ENCODE measurements at regions not wholly inside any gene's neighbourhood (a gene's known extent, or its start where the extent isn't known, plus 50 kb on each side); places are given as distances from the start of the nearest gene placed in this dataset.

DNA sequence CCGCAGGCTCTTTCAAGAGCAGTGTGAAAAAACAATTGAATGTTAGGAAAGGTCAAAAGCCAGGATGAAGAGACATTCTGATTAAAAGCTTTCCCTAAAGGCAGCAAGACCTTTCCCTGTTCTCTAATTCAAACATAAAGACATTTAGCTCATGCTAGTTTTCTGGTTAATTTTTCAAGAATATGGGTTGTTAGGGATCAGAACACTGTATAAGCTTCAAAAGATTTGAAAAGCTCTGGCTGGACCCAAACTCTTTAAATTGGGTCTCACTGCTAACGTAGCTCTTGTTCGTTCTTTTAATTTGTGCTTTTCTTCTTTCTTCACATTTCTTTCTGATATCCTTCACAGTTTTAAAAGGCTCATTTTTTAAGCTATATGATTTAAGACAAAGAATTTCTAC lies 877.0 kb downstream of the EFNB2 start:
- Histone ChIP-seq H3K27me3 (no peaks in the 10 kb centered on the region), H3K9me3 (no peaks in the 10 kb centered on the region), H3K36me3 (no peaks in the 10 kb centered on the region), H3K27ac (no peak overlapping the region), H3K4me3 (no peak overlapping the region), H3K4me1 (no peaks in the 10 kb centered on the region)
- TF ChIP-seq CTCF (IDR thresholded peaks at IDR 0.05), result no peak
- DNase-seq, result no peak
- intact Hi-C loops (cut with DNase I; ENCODE audit: low total_unique reads), result no loop called here

DNA sequence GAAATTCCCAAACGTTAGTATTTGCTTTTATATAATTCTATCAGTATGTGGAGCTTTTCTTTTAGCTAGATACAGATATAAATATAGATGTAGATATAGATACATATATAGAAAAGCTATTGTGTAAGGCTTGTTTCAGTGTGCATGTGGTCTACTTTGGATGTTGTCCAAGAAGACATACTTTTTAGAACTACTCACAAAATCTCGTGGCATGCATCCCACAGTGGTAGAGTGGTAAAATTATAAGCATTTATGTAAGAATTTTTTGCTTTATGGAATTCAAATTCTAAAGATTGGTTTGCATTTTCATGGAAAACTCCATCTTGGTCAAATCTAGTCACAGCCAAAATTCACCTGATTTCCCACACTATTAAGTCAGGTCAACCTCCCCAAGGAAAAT lies 880.4 kb downstream of the EFNB2 start:
- H3K36me3 ChIP-seq, result no peaks in the 10 kb centered on the region
- no peaks in the 10 kb centered on the region for H3K27me3 ChIP-seq
- no peak for TF ChIP-seq CTCF (IDR thresholded peaks at IDR 0.05)
- no peak for DNase-seq
- H3K4me3 ChIP-seq, result no peak overlapping the region
- H3K27ac ChIP-seq, result no peak overlapping the region
- intact Hi-C loops (cut with DNase I; ENCODE audit: low total_unique reads), result no loop called here
- H3K4me1 ChIP-seq, result no peaks in the 10 kb centered on the region
- H3K9me3 ChIP-seq, result no peaks in the 10 kb centered on the region

- Histone ChIP-seq H3K4me1 (no peaks in the 10 kb centered on the region), H3K27ac (no peak overlapping the region), H3K4me3 (no peak overlapping the region), H3K36me3 (no peaks in the 10 kb centered on the region), H3K27me3 (no peaks in the 10 kb centered on the region), H3K9me3 (peaks cover 0 to 13% (median 12%) of the 10 kb centered on the region in 3 donors)
- intact Hi-C loops (cut with DNase I; ENCODE audit: low total_unique reads), result no loop called here
- DNase-seq, result no peak
- TF ChIP-seq CTCF (IDR thresholded peaks at IDR 0.05), result no peak
These were observed 891.5 kb downstream of the EFNB2 start for GRCh38 chr13:105643966-105644365.

- H3K36me3 ChIP-seq, result no peaks in the 10 kb centered on the region
- H3K4me3 ChIP-seq, result no peak overlapping the region
- no peak overlapping the region for H3K27ac ChIP-seq
- intact Hi-C loops (cut with DNase I; ENCODE audit: low total_unique reads), result no loop called here
- no peak for TF ChIP-seq CTCF (IDR thresholded peaks at IDR 0.05)
- H3K27me3 ChIP-seq, result no peaks in the 10 kb centered on the region
- no peaks in the 10 kb centered on the region for H3K9me3 ChIP-seq
- no peaks in the 10 kb centered on the region for H3K4me1 ChIP-seq
- DNase-seq, result no peak
These were observed 892.9 kb downstream of the EFNB2 start for GRCh38 chr13:105642511-105642958.

GRCh38 chr13:105641121-105641520 lies 894.3 kb downstream of the EFNB2 start:
- no peaks in the 10 kb centered on the region for H3K9me3 ChIP-seq
- no peak for TF ChIP-seq CTCF (IDR thresholded peaks at IDR 0.05)
- H3K4me1 ChIP-seq, result no peaks in the 10 kb centered on the region
- H3K36me3 ChIP-seq, result no peaks in the 10 kb centered on the region
- DNase-seq, result no peak
- intact Hi-C loops (cut with DNase I; ENCODE audit: low total_unique reads), result no loop called here
- no peak overlapping the region for H3K4me3 ChIP-seq
- no peak overlapping the region for H3K27ac ChIP-seq
- H3K27me3 ChIP-seq, result no peaks in the 10 kb centered on the region

- H3K9me3 ChIP-seq, result no peaks in the 10 kb centered on the region
- no peak overlapping the region for H3K27ac ChIP-seq
- intact Hi-C loops (cut with DNase I; ENCODE audit: low total_unique reads), result no loop called here
- H3K4me3 ChIP-seq, result no peak overlapping the region
- TF ChIP-seq CTCF (IDR thresholded peaks at IDR 0.05), result no peak
- DNase-seq, result no peak
- H3K36me3 ChIP-seq, result no peaks in the 10 kb centered on the region
- no peaks in the 10 kb centered on the region for H3K4me1 ChIP-seq
- H3K27me3 ChIP-seq, result no peaks in the 10 kb centered on the region
These were observed 897.0 kb downstream of the EFNB2 start for GRCh38 chr13:105638426-105638825.
